HG02884 (cell line): ENCODE measurements at regions not wholly inside any gene's neighbourhood (a gene's known extent, or its start where the extent isn't known, plus 50 kb on each side); places are given as distances from the start of the nearest gene placed in this dataset.
"Not testable (repeated sequence)": the region's sequence is repeated elsewhere in the genome, so short reads cannot be mapped to it uniquely, and the experiment has no call there.

Experiments used
- ATAC-seq: cut with Tn5 transposase; IDR thresholded peaks from one replicate; pipeline ENCODE4 v1.9.1; 2021; ENCODE audit warnings: mild to moderate bottlenecking, moderate library complexity; ENCODE audit not compliant: unreplicated experiment

GRCh38 chr4:100679926-100680325, 162.1 kb upstream of the EMCN start:
- no peak for ATAC-seq

- ATAC-seq = no peak
These were observed 157.2 kb upstream of the EMCN start for GRCh38 chr4:100674976-100675375.

GRCh38 chr4:100657187-100657586, 139.4 kb upstream of the EMCN start:
- no peak for ATAC-seq

GRCh38 chr4:100651499-100652175, 133.8 kb upstream of the EMCN start:
- no peak for ATAC-seq

GRCh38 chr4:100649417-100649816, 131.6 kb upstream of the EMCN start:
- ATAC-seq = no peak

- no peak for ATAC-seq
These were observed 126.3 kb upstream of the EMCN start for GRCh38 chr4:100644150-100644549.

GRCh38 chr4:100641336-100641735, 123.5 kb upstream of the EMCN start:
- ATAC-seq = no peak

- ATAC-seq = no peak
These were observed 118.1 kb upstream of the EMCN start for GRCh38 chr4:100635899-100636298.

GRCh38 chr4:100633269-100633668, 115.4 kb upstream of the EMCN start:
- no peak for ATAC-seq

- no peak for ATAC-seq
These were observed 114.3 kb upstream of the EMCN start for GRCh38 chr4:100632163-100632562.

GRCh38 chr4:100631281-100631968, 113.6 kb upstream of the EMCN start:
- no peak for ATAC-seq

- no peak for ATAC-seq
These were observed 112.5 kb upstream of the EMCN start for GRCh38 chr4:100630341-100630740.

- no peak for ATAC-seq
These were observed 92.0 kb upstream of the EMCN start for GRCh38 chr4:100609810-100610209.

- ATAC-seq = not testable (repeated sequence)
These were observed 90.8 kb upstream of the EMCN start for GRCh38 chr4:100608651-100609050.

GRCh38 chr4:100605144-100605543, 87.3 kb upstream of the EMCN start:
- no peak for ATAC-seq

- no peak for ATAC-seq
These were observed 76.1 kb upstream of the EMCN start for GRCh38 chr4:100593935-100594334.

GRCh38 chr4:100591161-100591876, 73.5 kb upstream of the EMCN start:
- ATAC-seq = no peak

- ATAC-seq = no peak
These were observed 72.5 kb upstream of the EMCN start for GRCh38 chr4:100590325-100590724.

GRCh38 chr4:100588076-100588475, 70.3 kb upstream of the EMCN start:
- ATAC-seq = no peak

GRCh38 chr4:100582146-100582545, 64.3 kb upstream of the EMCN start:
- no peak for ATAC-seq

GRCh38 chr4:100581337-100581736, 63.5 kb upstream of the EMCN start:
- ATAC-seq = no peak

- ATAC-seq = no peak
These were observed 58.7 kb upstream of the EMCN start for GRCh38 chr4:100576570-100576969.
